Left renal cortex interstitium (tissue), 4 donors: ENCODE measurements at regions not wholly inside any gene's neighbourhood (a gene's known extent, or its start where the extent isn't known, plus 50 kb on each side); places are given as distances from the start of the nearest gene placed in this dataset.
"Not testable (repeated sequence)": the region's sequence is repeated elsewhere in the genome, so short reads cannot be mapped to it uniquely, and the experiment has no call there.

Experiments
- DNase-seq, 4 donors: peaks; one replicate each; pipeline ENCODE4 v3.0.0-alpha.2; 2013; ENCODE audit warnings: low read depth in 4 of 4, low spot score in 2 of 4, missing footprints in 1 of 4

DNA sequence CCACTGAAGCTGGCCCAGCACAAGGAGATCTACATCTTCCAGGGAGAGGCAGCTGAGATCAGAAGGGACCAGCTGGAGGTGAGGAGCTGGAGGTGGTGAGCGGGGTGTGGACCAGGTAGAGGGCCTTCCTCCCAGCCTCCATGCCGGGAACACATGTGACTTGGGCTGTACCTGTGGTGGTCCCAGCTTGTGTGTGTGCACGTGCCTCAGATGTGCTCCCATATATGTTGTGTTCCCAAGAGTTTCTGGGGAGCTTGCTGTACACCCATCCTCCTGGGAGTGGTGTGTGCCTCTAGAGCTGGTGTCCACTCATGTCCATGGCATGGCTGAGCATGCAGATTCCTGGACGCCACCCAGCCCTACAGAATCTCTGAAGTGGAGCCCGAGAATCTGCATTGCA, 183.7 kb upstream of the AKAP13 start:
- DNase-seq: not testable (repeated sequence)

DNA sequence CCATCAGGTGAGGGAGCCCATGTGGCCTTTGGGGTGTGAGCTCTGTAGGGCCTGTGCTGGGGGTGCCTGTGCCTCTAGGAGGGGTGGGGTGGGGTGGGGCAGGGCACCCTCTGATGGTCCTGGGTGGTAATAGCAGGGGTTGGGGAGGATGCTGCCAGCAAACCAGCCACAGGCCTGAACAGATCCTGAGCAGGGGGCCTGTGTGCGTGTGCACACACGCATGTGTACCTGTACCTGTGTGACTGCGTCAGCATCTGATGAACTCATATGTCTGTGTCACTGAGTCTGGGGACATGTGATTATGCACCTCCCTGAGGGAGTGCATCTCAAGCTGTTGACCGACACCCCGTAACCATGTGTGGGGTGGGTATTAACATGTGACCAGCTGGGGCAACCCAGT, 182.8 kb upstream of the AKAP13 start:
- not testable (repeated sequence) for DNase-seq

DNA sequence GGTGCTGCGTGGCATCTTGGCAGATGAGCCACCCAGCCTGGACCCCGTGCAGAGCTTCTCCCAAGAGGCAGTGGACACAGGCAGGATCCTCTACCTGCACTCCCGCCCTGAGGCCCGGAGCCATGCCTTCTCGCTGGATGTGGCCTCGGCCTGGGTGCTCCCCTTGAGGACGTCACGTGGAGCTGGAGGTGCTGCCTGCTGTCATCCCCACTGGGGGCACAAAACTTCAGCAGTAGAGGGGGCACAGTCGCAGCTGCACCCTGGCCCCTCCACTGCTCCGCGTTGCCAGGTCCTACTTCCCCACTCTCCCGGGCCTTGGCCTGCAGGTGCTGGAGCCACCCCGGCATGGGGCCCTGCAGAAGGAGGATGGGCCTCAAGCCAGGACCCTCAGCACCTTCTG, 182.0 kb upstream of the AKAP13 start:
- not testable (repeated sequence) for DNase-seq

DNA sequence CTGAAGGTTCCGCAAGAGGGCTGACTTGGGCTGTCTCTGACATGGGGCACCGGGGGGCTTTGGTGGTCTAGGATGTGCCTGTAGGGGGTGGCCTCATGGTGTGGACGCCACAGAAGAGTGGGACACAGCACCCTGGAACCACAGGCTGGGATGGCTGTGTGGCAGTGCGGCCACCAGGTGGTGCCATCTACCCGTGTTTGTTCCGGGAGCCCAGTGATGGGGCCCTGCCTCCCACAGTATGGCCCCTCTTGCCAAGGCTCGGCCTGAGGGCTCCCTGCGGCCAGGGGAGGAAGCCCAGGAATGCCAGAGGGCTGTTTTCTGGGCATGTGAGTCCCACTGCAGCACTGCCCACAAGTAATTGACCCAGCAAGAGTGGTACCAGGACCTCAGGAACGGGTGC, 180.2 kb upstream of the AKAP13 start:
- DNase-seq: not testable (repeated sequence)

DNA sequence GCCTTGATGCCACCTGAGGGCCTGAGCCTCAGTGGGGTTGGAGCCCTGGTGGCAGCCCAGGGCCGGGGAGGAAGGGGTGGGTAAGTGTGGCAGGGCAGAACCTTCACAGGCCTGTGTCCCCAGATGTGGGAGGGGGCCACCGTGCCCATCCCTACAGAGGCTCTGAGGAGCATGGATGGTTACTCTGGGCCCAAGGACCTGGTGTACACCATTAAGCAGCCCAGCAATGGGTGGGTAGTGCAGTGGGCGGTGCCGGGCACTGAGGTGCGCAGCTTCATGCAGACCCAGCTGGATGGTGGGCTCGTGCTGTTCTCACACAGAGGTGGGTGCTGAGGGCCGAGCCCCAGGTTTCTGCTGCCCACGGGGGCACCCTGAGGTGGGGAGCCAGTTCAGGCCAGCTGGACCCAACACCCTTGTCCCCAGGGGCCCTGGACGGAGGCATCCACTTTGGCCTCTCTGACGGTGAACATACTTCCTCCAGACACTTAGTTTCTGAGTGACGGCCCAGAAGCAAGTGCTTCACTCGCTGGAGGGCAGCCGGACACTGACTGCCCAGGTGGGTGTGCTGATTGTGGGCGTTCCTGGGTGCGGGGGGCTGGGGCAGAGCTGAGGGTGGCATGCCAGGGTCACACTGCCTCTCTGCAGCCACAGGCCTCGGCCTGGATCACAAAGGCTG, 179.1 kb upstream of the AKAP13 start:
- DNase-seq: not testable (repeated sequence)

DNA sequence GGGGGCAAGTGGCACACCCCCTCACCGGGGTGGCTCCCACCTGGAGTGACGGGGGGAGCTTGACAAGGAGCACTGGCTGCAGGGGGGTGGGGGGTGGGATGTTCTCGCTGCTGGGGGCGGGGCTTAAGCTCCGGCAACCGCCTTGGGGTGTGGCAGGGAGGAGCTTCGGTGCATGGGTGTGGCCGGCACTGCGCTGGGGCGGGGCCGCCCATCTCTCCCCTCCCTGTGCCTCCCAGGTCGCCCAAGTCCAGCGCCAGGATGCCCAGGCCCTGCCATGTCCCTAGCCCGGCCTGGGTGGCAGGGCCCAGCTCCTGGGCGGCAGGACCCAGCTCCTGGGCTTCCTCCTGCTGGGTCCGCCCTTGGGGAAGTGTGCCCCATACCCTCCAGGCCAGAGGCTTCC, 175.9 kb upstream of the AKAP13 start:
- DNase-seq: not testable (repeated sequence)

DNA sequence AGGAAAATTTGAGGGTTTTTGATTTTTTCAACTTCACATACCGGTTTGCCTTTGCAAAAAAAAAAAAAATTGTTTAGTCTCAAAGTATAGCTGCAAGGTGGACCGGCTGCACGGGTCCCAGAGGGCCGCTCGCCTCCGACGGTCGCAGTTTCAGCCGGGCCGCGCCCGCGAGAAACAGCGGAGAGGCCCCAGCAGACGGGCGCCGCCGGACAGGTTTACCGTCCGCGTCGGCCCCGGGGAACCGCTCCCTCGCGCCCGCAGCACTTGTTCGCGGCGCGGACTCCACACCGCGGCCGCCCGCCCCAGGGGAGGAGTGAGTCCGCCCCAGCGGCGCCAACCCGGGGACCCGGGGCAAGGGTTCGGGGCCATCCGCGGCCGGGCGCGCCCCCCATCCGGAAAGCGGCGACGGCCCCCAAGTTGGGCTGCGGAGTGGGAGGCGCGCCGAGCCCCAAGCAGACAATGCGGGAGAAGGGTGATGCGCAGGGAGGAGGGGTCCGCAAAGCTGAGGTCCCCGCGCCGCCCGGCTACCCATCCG, 146.5 kb upstream of the AKAP13 start:
- not testable (repeated sequence) for DNase-seq

DNA sequence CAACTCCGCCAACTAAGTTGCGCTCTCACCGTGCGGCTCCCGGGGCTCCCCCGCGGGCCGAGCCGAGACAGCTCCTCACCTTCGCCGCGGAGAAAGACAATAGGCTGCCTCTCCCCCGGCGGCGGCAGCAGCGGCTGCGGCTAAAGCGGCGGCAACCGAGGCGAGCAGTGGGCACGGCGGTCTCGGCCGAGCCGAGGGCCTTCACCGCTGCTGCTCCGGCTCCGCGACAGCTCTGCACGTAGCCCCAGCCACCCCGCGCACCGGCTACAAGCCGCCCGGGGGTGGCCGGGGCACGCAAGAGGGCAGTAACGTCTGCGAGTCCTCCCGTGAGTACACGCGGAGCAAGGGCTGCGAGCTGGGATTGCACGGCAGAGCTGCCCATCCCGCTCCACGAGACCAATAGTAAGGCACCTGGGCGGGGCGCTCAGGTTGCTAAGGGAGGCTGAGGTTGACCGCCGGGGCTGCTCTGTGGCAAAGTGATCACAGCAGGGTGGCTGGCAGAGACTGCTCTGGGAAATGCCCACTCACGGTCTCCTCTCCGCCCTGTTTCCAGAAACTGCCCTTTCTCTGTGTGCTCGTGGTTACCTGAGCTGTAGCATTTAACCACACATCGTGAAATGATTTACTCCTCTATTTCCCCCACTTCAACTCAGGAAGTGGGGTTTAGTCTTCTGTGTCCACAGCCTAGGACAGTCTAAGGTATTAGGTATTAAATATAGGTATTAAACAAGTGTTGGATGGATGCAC, 145.8 kb upstream of the AKAP13 start:
- not testable (repeated sequence) for DNase-seq

DNA sequence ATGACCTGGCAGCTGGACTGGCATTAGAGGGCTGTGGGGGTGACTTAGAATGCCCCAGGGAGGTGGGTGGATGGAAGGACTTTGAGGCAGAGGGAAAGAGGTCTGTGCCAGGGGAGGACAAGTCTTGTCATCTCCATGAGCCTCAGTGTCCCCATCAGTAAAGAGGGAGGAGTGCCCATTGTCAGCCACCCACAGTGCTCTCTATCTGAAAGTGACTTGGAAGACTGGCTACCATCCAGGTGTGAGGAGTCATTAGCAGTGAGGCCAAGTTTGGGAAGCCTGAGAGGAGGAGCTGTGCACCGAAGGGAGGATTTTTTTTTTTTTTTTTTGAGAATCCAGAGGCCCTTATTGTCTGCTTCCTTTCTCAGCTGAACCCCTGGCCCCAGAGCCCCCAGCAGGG, 136.3 kb upstream of the AKAP13 start:
- not testable (repeated sequence) for DNase-seq

DNA sequence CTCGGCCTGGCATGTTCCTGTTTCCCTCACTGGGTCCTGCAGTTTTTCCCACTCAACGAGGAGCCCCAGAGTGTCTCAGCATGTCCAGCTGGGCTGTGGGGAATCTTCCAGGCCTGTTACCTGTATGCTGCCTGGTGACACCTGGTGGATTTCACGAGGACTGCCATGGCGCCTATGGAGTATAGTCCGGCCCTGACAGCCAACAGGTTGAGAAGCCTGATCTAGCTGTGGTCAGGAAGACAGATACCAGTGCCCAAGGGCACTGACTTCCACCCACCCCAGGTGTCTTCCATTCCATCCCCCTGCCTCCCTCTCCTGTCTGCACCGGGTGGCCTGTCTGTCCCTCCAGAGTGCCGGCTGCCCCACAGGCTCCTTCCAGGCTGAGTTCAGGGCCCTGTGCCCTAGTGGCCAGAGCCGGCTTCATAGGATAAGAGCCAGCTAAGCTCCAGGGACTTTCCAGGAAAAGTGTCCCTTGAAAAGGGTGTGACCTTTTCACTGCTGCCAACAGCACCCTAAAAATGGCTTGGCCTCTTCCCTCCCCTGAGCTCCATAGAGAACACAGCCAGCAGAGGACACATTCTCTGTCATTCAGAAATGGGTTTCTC, 129.4 kb upstream of the AKAP13 start:
- not testable (repeated sequence) for DNase-seq

DNA sequence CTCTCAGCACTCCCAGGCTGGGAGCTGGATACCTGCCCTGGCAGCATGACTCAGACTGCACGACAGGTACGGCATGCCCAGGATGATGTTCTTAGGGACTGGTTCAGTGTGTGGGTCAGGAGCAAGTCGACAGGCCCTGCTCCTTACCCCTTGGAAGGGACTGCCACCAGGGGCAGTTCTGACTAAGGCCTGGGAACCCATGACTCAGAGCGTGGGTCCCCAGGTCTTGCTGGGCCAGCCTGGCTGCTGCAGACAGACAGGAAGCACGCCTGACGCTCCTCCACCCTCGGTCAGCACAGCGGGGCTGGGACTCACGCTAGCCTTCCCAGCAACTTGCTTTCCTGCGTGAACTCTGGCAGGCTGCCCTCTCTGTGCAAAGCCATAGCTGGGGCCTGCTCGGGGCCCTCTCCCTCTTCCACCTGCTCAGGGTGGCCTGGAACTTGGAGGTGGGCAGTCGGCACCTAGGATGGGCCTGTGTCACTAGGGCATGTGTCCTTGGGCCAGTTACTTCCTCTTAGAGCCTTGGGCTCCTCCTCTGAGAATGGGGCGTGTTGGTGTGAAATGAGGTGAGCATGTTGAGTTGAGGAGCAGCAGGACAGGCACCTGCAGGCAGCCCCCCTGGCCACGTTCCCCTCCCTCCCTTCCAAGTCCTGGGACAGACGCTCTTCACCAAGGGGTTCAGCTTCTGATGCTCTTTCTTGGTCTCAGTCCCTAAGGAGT, 127.0 kb upstream of the AKAP13 start:
- DNase-seq: not testable (repeated sequence)

DNA sequence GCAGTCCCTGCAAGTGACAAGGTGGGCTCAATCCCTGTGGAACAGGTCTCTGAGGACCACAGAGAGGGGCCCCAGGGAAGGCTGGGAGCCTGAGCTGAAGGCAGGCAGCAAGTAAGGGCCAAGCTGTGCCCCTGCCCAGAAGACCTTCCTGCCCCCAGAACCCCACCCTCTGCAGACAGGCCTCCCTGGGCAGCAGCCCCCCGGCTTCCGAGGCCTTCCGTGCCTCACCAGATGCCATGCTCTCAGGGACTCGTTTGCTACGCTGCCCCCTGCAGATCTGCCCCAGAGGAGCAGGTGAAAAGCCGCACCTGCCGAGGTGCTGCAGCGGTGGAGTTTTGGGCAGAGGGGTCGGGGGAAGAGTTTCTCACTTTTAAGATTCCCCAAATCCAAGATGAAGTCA, 125.4 kb upstream of the AKAP13 start:
- not testable (repeated sequence) for DNase-seq

DNA sequence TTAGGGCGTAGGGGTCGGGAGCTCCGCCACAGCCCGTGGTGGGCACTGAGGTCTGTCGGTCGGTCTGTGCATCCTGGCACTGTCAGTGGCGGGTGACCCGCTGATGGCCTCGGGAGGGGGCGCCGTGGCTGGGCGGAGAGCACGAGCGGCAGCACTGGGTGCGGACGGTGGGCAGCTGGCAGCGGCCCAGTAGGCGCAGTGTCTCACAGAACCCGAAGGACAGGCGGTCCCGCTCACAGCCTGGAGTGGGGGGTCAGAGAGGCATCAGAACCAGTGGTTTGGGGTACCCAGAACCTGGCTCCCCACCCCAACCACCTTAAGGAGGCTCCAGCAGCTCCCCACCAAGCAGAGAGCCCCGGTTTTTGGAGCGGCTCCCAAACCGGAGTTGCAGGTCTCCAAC, 124.9 kb upstream of the AKAP13 start:
- DNase-seq: not testable (repeated sequence)

DNA sequence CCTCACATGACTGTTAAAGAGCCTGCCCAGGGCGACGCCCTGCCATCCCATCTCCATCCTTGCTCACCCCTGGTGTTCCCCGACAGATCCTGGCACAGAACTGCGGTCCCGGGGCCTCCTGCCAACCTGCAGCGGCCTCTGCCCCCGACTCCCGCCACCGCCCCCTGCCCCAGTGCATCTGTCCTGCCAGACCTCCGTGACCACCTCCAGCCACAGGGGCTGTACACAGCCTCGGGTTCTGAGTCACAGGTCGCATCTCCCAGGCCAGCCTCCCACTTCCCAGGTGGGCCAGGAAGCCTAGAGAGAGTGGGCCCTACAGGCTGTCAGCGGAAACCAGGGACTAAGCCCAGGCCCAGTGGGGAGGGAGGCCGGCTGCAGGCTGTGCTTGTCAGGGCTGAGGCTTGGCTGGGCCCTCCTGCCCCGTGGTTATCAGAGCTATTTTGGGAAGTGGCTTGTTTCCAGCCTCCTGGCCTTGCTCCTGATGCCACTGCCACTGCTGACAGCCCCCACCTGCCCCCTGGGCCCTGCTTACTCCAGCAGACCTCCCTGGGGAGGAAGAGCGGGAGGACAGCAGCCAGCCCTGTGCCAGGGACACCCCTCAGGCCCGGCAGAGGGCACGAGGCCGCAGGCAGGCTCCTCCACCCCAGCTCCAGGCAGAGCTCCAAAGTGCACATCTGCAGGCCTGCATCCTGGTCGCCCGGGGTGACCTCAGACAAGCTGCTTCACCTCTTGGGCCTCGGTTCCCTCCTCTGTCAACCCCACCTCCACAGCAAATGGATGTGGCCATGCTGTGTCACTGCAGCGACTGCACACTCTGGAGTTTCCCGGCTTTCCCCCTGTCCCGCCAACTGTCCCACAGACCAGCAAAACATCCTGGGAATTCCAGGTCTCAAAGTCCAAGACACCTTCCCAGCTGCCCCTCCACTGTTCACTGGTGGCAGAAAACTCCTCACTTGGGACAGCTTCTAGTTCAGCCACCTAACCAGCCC, 124.1 kb upstream of the AKAP13 start:
- DNase-seq: not testable (repeated sequence)

DNA sequence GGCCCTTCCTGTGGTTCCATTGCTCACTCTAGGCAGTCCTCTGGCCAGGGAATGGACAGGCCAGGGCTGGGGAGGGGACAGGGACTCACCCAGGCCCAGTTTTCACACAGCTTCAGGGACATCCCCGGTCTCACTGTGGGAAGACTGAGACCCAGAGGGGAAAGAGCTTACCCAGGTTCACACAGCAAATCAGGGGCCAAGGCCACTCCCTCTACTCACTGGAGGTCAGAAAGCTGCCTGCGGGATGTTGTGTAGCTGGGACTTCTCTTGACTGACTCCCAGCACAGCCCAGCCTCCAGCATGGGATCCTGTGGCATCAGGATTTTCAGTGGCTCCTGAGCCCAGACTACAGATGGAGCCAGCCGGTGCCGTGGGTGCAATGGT, 122.3 kb upstream of the AKAP13 start:
- not testable (repeated sequence) for DNase-seq

DNA sequence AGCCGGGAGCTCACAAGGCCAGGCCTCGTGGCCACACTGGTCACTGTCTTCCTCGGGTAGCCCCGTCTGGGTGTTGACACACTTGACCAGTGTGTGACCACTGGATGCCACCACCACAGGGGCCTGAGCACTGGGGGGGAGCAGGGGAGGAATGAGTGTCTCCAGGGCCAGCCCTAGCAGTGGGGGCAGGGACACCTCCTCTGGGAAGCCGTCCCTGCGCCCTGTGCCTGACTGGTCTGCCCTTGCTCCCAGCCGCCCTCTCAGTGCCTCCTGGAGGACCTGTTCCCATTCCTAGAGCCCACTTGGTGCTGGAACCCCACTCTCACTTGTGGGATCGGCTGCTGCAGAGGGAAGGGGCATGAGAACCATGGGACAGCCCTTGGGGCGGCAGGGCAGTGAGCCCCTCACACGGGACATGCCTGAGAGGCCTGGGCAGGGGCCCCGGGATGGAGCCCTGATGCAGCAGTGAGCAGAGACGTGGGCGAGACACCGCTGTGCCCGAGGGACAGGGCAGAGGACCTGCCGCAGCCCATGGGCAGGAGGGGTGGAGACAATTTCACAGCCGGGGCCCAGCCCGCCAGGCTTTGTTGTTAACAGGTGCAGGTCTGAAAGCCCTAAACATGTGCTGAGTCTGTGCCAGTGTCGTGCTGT, 121.7 kb upstream of the AKAP13 start:
- DNase-seq: not testable (repeated sequence)

DNA sequence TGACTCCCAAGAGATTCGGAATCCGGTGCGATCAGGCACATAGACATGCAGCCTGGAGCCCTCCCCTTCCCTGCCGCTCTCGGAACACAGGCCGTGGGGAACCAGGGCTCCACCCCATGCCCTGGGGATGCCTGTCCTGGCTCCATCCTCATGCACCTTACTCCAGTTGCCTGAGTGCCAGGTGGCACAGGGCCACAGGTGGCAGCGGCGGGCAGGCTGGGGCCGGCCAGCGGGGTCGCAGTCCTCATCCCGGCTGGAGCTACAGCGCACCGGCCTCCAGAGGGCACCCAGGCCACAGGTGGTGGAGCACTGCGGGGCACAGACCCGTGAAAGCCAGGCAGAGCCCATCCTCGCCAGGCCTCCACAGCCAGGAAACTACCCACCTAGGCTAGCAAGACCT, 119.9 kb upstream of the AKAP13 start:
- DNase-seq: not testable (repeated sequence)

DNA sequence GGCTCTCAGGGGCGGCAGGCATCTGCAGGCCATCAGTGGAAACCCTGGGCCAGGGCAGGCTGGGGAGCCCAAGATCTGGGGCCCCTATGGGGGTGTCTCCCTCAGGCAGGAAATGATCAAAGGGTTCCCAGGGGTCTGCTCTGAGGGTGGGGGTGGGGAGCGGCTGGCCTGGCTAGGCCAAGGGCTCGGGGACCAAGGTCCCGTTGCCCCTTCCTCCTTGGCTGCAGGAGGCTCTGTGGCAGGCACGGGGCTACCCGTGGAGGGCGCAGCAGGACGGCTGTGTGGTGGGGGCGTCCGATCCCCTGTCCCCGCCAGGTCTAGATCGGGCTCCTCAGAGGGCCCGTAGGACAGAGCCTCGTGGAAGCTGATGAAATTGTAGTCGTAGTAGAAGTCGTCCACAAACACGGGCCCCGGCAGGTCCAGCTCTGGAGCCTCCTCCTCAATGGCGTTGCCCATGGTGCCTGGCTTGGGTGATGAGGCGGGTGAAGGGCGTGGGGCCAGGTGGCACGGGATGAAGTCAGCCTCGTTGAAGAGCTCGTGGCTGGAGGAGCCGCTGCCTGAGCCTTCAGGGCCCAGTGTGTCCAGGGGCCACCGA, 117.8 kb upstream of the AKAP13 start:
- DNase-seq: not testable (repeated sequence)
